ENCODE measurements at regions not wholly inside any gene's neighbourhood (a gene's known extent, or its start where the extent isn't known, plus 50 kb on each side); places are given as distances from the start of the nearest gene placed in this dataset.

DNA sequence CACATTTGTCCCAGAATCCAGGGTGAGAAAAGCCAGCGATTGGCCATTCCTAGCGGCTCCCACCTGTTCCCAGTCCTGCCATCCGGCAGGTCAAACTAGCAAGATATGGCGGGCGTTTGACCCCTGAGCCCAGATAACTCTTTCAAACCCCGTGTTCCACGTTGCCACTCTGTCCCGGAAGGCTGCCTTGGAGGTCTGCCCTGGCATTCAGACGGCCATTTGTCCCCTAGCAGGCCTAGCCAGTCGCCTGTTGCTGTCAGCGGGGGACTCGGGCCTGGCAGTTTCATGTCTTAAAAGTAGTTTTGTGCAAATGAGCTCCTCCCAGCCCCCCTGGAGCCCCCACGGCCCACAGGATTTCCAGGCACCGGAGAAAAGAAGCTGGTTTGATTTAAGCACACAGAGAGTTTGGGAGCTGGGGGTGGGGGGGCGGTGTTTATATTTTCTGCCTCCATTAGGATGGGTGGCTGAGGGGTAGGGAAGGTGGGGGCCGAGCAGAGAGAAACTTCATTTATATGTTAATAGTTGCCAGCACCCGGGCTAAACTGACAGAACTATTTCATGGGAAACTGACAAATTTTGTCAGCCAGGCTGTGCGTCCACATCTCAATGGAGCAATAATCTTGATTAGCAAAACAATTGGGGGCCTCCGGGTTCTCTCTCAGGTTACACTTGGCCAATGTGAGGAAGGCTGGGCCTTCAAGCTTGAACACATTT lies 240.9 kb upstream of the SALL1 start:
- H3K9ac ChIP-seq (replicated peaks; ENCODE audit: extremely low read depth, insufficient read depth, low read length): no peak overlapping the region
- H3K79me2 ChIP-seq (ENCODE audit: control insufficient read depth, insufficient read depth, low read length): no peaks in the 10 kb centered on the region
- no peak overlapping the region for H3K27ac ChIP-seq (ENCODE audit: insufficient read depth, low read depth, low read length)
- no peak overlapping the region for H2AFZ ChIP-seq (ENCODE audit: low read depth, low read length)
- H4K20me1 ChIP-seq (replicated peaks; ENCODE audit: control insufficient read depth, extremely low read depth, insufficient read depth, low read length): no peaks in the 10 kb centered on the region
- no peak for TF ChIP-seq MYC (IDR thresholded peaks at IDR 0.05; ENCODE audit: low read depth, low read length)
- TF ChIP-seq, protein P1, sequence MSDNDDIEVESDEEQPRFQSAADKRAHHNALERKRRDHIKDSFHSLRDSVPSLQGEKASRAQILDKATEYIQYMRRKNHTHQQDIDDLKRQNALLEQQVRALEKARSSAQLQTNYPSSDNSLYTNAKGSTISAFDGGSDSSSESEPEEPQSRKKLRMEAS (IDR thresholded peaks at IDR 0.05; ENCODE audit: insufficient read depth, insufficient read length): no peak
- TF ChIP-seq POLR2A (IDR thresholded peaks at IDR 0.05; ENCODE audit: low read depth, low read length): no peak
- TF ChIP-seq JUN (IDR thresholded peaks at IDR 0.05; ENCODE audit: borderline replicate concordance, insufficient read depth, insufficient read length, low read depth): no peak
- no peak for TF ChIP-seq EZH2 (IDR thresholded peaks at IDR 0.05; ENCODE audit: borderline replicate concordance, low read depth, low read length, severe bottlenecking)
- no peak for TF ChIP-seq POLR2AphosphoS5 (IDR thresholded peaks at IDR 0.05; ENCODE audit: insufficient read depth, low read depth, low read length)
- no peak for TF ChIP-seq GATA2 (IDR thresholded peaks at IDR 0.05; ENCODE audit: insufficient read depth, insufficient read length, low read depth, low read length)
- TF ChIP-seq FOS (IDR thresholded peaks at IDR 0.05; ENCODE audit: borderline replicate concordance, insufficient read depth, low read length): no peak
- TF ChIP-seq, protein P2, sequence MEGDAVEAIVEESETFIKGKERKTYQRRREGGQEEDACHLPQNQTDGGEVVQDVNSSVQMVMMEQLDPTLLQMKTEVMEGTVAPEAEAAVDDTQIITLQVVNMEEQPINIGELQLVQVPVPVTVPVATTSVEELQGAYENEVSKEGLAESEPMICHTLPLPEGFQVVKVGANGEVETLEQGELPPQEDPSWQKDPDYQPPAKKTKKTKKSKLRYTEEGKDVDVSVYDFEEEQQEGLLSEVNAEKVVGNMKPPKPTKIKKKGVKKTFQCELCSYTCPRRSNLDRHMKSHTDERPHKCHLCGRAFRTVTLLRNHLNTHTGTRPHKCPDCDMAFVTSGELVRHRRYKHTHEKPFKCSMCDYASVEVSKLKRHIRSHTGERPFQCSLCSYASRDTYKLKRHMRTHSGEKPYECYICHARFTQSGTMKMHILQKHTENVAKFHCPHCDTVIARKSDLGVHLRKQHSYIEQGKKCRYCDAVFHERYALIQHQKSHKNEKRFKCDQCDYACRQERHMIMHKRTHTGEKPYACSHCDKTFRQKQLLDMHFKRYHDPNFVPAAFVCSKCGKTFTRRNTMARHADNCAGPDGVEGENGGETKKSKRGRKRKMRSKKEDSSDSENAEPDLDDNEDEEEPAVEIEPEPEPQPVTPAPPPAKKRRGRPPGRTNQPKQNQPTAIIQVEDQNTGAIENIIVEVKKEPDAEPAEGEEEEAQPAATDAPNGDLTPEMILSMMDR (IDR thresholded peaks at IDR 0.05; ENCODE audit: extremely low read depth in 1 of 2, insufficient read depth in 1 of 2, low read depth in 1 of 2, low read length in 2 of 2): no peak
- dilution Hi-C loops (cut with MboI; ENCODE audit: extremely low pct_ligation_motif_present, low sequenced_read_pairs) (no loop called here), intact Hi-C loops (cut with micrococcal nuclease) (no loop called here)
- H3K9me3 ChIP-seq (replicated peaks; ENCODE audit: control insufficient read depth, insufficient read depth, low read length): no peaks in the 10 kb centered on the region
- no TSS peak for BruUV-seq (replicated peaks)
- no peaks in the 10 kb centered on the region for H3K4me1 ChIP-seq (ENCODE audit: control insufficient read depth, extremely low read depth, insufficient read depth, low read length)
- CTCF ChIA-PET: no interaction called here
- H3K4me2 ChIP-seq (ENCODE audit: insufficient read depth, low read length): no peak overlapping the region
- FAIRE-seq (no peak), DNase-seq (ENCODE audit: low read depth, low spot score) (no peak)
- H3K4me3 ChIP-seq (replicated peaks in 1 of 3; ENCODE audit: insufficient read depth in 1 of 3, low read depth in 1 of 3, low read length in 3 of 3): no peak overlapping the region
- H3K36me3 ChIP-seq (ENCODE audit: control insufficient read depth in 2 of 2, extremely low read depth in 1 of 2, insufficient read depth in 2 of 2, low read length in 2 of 2): no peaks in the 10 kb centered on the region
- no peaks in the 10 kb centered on the region for H3K27me3 ChIP-seq (ENCODE audit: control insufficient read depth in 2 of 2, insufficient read depth in 2 of 2, low read length in 2 of 2)
- H3K9me1 ChIP-seq (replicated peaks; ENCODE audit: control insufficient read depth, extremely low read depth, insufficient read depth, low read length): no peaks in the 10 kb centered on the region
- POLR2A ChIA-PET: no interaction called here

All from endothelial cell of umbilical vein (primary cell).